MM.1S (cell line): ENCODE measurements at regions not wholly inside any gene's neighbourhood (a gene's known extent, or its start where the extent isn't known, plus 50 kb on each side); places are given as distances from the start of the nearest gene placed in this dataset.
"Not testable (repeated sequence)": the region's sequence is repeated elsewhere in the genome, so short reads cannot be mapped to it uniquely, and the experiment has no call there.

ENCODE experiments used
- EZH2 ChIP-seq: fragments of 300-600 bp; sonication (generic); optimal IDR thresholded peaks from 2 replicates; pipeline ENCODE3; 2017; ENCODE audit warnings: low read depth, mild to moderate bottlenecking, antibody characterized with exemption, low read length, mixed read lengths
- EZH2phosphoT487 ChIP-seq: fragments of 300-600 bp; sonication (generic); IDR thresholded peaks from 2 replicates; pipeline ENCODE4 v1.6.1; 2018; ENCODE audit warnings: antibody characterized with exemption, low read length
- TF ChIP-seq, protein P1 (sequence below): fragments of 300-600 bp; sonication (generic); IDR thresholded peaks from 2 replicates; pipeline ENCODE4 v1.5.1; 2016; ENCODE audit warnings: antibody characterized with exemption, low read length, mixed read lengths

DNA sequence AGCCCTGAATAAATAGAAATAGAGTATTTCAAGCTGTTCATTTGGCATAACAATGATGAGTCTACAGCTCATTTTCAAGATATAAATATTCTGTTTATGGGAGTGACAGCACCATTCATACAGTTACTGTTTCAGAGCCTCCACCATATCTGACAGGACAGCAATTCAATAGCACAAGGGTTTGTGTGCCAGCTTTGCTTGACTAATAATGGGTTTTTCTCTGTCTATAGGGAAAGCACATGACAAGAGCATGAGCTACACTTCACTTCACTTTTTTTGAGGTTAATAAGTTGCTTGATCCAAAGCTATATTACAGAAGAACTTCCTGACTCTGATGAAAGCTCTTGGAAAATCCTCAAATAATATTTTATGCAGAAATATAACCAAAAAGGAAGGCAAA is 297.1 kb downstream of the RPIA start:
- TF ChIP-seq, protein P1, sequence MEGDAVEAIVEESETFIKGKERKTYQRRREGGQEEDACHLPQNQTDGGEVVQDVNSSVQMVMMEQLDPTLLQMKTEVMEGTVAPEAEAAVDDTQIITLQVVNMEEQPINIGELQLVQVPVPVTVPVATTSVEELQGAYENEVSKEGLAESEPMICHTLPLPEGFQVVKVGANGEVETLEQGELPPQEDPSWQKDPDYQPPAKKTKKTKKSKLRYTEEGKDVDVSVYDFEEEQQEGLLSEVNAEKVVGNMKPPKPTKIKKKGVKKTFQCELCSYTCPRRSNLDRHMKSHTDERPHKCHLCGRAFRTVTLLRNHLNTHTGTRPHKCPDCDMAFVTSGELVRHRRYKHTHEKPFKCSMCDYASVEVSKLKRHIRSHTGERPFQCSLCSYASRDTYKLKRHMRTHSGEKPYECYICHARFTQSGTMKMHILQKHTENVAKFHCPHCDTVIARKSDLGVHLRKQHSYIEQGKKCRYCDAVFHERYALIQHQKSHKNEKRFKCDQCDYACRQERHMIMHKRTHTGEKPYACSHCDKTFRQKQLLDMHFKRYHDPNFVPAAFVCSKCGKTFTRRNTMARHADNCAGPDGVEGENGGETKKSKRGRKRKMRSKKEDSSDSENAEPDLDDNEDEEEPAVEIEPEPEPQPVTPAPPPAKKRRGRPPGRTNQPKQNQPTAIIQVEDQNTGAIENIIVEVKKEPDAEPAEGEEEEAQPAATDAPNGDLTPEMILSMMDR = not testable (repeated sequence)
- not testable (repeated sequence) for TF ChIP-seq EZH2, EZH2phosphoT487
